ENCODE measurements at regions not wholly inside any gene's neighbourhood (a gene's known extent, or its start where the extent isn't known, plus 50 kb on each side); places are given as distances from the start of the nearest gene placed in this dataset.
"Not testable (repeated sequence)": the region's sequence is repeated elsewhere in the genome, so short reads cannot be mapped to it uniquely, and the experiment has no call there.

GRCh38 chr2:154556607-154557006, 141.9 kb upstream of the KCNJ3 start:
- no peak overlapping the region for H3K27ac Mint-ChIP-seq (ENCODE audit: unreplicated experiment)
- no peaks in the 10 kb centered on the region for H3K4me1 Mint-ChIP-seq (ENCODE audit: low read depth, unreplicated experiment)
- peaks cover under 1% of the 10 kb centered on the region for H3K9me3 Mint-ChIP-seq (ENCODE audit: unreplicated experiment)
- no peak overlapping the region for H3K4me3 Mint-ChIP-seq (ENCODE audit: unreplicated experiment)
- no peak for TF ChIP-seq CTCF (IDR thresholded peaks at IDR 0.05; ENCODE audit: partially characterized antibody, unreplicated experiment)
- no peaks in the 10 kb centered on the region for H3K36me3 Mint-ChIP-seq (ENCODE audit: unreplicated experiment)
- H3K27me3 Mint-ChIP-seq (ENCODE audit: unreplicated experiment), result no peaks in the 10 kb centered on the region
- no peak for DNase-seq

GRCh38 chr2:154557906-154558305, 140.6 kb upstream of the KCNJ3 start:
- Mint-ChIP-seq H3K36me3 (ENCODE audit: unreplicated experiment) (no peaks in the 10 kb centered on the region), H3K27ac (ENCODE audit: unreplicated experiment) (no peak overlapping the region), H3K4me3 (ENCODE audit: unreplicated experiment) (no peak overlapping the region), H3K9me3 (ENCODE audit: unreplicated experiment) (peaks cover 2% of the 10 kb centered on the region), H3K27me3 (ENCODE audit: unreplicated experiment) (no peaks in the 10 kb centered on the region), H3K4me1 (ENCODE audit: low read depth, unreplicated experiment) (no peaks in the 10 kb centered on the region)
- TF ChIP-seq CTCF (IDR thresholded peaks at IDR 0.05; ENCODE audit: partially characterized antibody, unreplicated experiment), result no peak
- DNase-seq, result no peak

GRCh38 chr2:154565433-154565832, 133.1 kb upstream of the KCNJ3 start:
- Mint-ChIP-seq H3K27ac (ENCODE audit: unreplicated experiment) (no peak overlapping the region), H3K4me1 (ENCODE audit: low read depth, unreplicated experiment) (no peaks in the 10 kb centered on the region), H3K9me3 (ENCODE audit: unreplicated experiment) (peaks cover 2% of the 10 kb centered on the region), H3K36me3 (ENCODE audit: unreplicated experiment) (no peaks in the 10 kb centered on the region), H3K4me3 (ENCODE audit: unreplicated experiment) (no peak overlapping the region), H3K27me3 (ENCODE audit: unreplicated experiment) (no peaks in the 10 kb centered on the region)
- no peak for TF ChIP-seq CTCF (IDR thresholded peaks at IDR 0.05; ENCODE audit: partially characterized antibody, unreplicated experiment)
- no peak for DNase-seq

DNA sequence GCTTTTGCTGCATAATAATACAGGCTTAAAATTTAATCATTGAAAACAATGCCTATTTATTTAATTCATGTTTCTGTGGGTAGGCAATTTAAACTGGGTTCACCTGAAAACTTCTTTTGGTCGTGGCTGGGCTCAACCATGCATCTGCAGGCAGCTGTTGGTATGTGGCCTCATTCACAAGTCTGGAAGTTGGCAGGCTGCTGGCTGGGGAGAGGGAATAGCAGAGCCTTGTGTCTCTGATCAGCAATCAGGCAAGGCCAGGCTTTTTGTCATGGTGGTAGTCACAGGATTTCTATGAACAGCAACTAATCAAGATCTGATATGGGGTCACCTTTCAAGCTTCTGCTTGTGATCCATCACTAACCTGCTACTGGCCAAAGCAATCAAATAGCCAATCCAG, 130.1 kb upstream of the KCNJ3 start:
- H3K36me3 Mint-ChIP-seq (ENCODE audit: unreplicated experiment), result no peaks in the 10 kb centered on the region
- no peak for TF ChIP-seq CTCF (IDR thresholded peaks at IDR 0.05; ENCODE audit: partially characterized antibody, unreplicated experiment)
- no peak for DNase-seq
- no peaks in the 10 kb centered on the region for H3K4me1 Mint-ChIP-seq (ENCODE audit: low read depth, unreplicated experiment)
- no peak overlapping the region for H3K4me3 Mint-ChIP-seq (ENCODE audit: unreplicated experiment)
- H3K27ac Mint-ChIP-seq (ENCODE audit: unreplicated experiment), result no peak overlapping the region
- H3K9me3 Mint-ChIP-seq (ENCODE audit: unreplicated experiment), result no peaks in the 10 kb centered on the region
- H3K27me3 Mint-ChIP-seq (ENCODE audit: unreplicated experiment), result no peaks in the 10 kb centered on the region

DNA sequence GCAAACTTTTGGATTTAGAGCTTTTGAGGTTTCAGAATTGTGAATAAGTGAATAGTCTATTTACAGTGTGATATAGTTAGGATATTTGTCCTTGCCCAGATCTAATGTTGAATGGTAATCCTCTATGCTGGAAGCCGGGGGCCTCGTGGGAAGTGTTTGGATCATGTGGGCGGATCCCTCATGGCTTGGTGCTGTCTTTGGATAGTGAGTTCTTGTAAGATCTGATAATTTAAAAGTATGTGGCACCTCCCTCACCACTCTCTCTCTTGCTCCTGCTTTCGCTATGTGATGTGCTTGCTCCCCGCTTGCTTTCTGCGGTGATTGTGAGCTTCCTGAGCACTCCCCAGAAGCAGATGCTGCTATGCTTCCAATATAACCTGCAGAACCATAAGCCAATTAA, 128.0 kb upstream of the KCNJ3 start:
- Mint-ChIP-seq H3K36me3 (ENCODE audit: unreplicated experiment) (no peaks in the 10 kb centered on the region), H3K27me3 (ENCODE audit: unreplicated experiment) (no peaks in the 10 kb centered on the region), H3K27ac (ENCODE audit: unreplicated experiment) (no peak overlapping the region), H3K4me1 (ENCODE audit: low read depth, unreplicated experiment) (no peaks in the 10 kb centered on the region), H3K9me3 (ENCODE audit: unreplicated experiment) (no peaks in the 10 kb centered on the region), H3K4me3 (ENCODE audit: unreplicated experiment) (no peak overlapping the region)
- no peak for TF ChIP-seq CTCF (IDR thresholded peaks at IDR 0.05; ENCODE audit: partially characterized antibody, unreplicated experiment)
- no peak for DNase-seq

DNA sequence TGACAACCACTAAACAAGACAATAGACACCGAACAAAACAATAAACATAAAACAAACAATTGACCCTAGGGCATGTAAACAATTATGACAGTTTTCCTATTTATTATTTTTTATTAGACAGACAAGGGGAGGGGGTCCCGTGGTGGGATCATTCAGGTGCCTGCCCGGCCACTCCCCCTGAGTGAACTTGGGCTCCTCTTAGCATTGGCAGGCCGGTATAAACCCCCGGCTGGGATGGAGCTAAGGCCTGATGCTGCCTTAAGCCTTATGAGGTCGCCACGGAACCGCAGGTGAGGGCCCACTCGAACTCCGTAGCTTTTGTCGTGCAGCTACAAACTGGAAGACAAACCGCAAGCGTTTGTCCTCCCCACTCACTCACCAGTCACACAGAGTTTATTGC, 121.8 kb upstream of the KCNJ3 start:
- H3K4me1 Mint-ChIP-seq (ENCODE audit: low read depth, unreplicated experiment); H3K36me3 Mint-ChIP-seq (ENCODE audit: unreplicated experiment); H3K27ac Mint-ChIP-seq (ENCODE audit: unreplicated experiment); H3K27me3 Mint-ChIP-seq (ENCODE audit: unreplicated experiment); DNase-seq; H3K4me3 Mint-ChIP-seq (ENCODE audit: unreplicated experiment); H3K9me3 Mint-ChIP-seq (ENCODE audit: unreplicated experiment): not testable (repeated sequence)
